ENCODE measurements at regions not wholly inside any gene's neighbourhood (a gene's known extent, or its start where the extent isn't known, plus 50 kb on each side); places are given as distances from the start of the nearest gene placed in this dataset.

GRCh38 chr16:80489173-80489572 is 51.6 kb upstream of the DYNLRB2 start:
- no peak for DNase-seq

GRCh38 chr16:80488167-80488566 is 52.6 kb upstream of the DYNLRB2 start:
- no peak for DNase-seq

- DNase-seq: no peak
Observed at GRCh38 chr16:80480664-80481063, 60.1 kb upstream of the DYNLRB2 start.

- DNase-seq: no peak
Observed at GRCh38 chr16:80477838-80478237, 63.0 kb upstream of the DYNLRB2 start.

GRCh38 chr16:80468029-80468428 is 72.8 kb upstream of the DYNLRB2 start:
- no peak for DNase-seq

- DNase-seq: peak; percentile 78
Observed at GRCh38 chr16:80466024-80466987, 74.5 kb upstream of the DYNLRB2 start.

- DNase-seq: no peak
Observed at GRCh38 chr16:80463751-80464495, 76.9 kb upstream of the DYNLRB2 start.

GRCh38 chr16:80463326-80463725 is 77.5 kb upstream of the DYNLRB2 start:
- DNase-seq: no peak

GRCh38 chr16:80462917-80463316 is 77.9 kb upstream of the DYNLRB2 start:
- DNase-seq: no peak

- no peak for DNase-seq
Observed at GRCh38 chr16:80460988-80461387, 79.8 kb upstream of the DYNLRB2 start.

- DNase-seq: no peak
Observed at GRCh38 chr16:80459966-80460365, 80.8 kb upstream of the DYNLRB2 start.

GRCh38 chr16:80459331-80459777 is 81.4 kb upstream of the DYNLRB2 start:
- peak; percentile 70 for DNase-seq

- DNase-seq: no peak
Observed at GRCh38 chr16:80457871-80458270, 82.9 kb upstream of the DYNLRB2 start.

- no peak for DNase-seq
Observed at GRCh38 chr16:80454802-80455201, 86.0 kb upstream of the DYNLRB2 start.

GRCh38 chr16:80449392-80449791 is 91.4 kb upstream of the DYNLRB2 start:
- no peak for DNase-seq

GRCh38 chr16:80447241-80447640 is 93.6 kb upstream of the DYNLRB2 start:
- no peak for DNase-seq

- no peak for DNase-seq
Observed at GRCh38 chr16:80442779-80443178, 98.0 kb upstream of the DYNLRB2 start.

- DNase-seq: no peak
Observed at GRCh38 chr16:80441935-80442334, 98.9 kb upstream of the DYNLRB2 start.

- no peak for DNase-seq
Observed at GRCh38 chr16:80440667-80441066, 100.1 kb upstream of the DYNLRB2 start.

- no peak for DNase-seq
Observed at GRCh38 chr16:80437707-80438106, 103.1 kb upstream of the DYNLRB2 start.

- no peak for DNase-seq
Observed at GRCh38 chr16:80436510-80436909, 104.3 kb upstream of the DYNLRB2 start.

- DNase-seq: no peak
Observed at GRCh38 chr16:80433623-80434022, 107.2 kb upstream of the DYNLRB2 start.

GRCh38 chr16:80427795-80428194 is 113.0 kb upstream of the DYNLRB2 start:
- DNase-seq: no peak

Data from islet precursor cell (in vitro differentiated cells).